HG02852 (cell line): ENCODE measurements at regions not wholly inside any gene's neighbourhood (a gene's known extent, or its start where the extent isn't known, plus 50 kb on each side); places are given as distances from the start of the nearest gene placed in this dataset.
"Not testable (repeated sequence)": the region's sequence is repeated elsewhere in the genome, so short reads cannot be mapped to it uniquely, and the experiment has no call there.

Source experiments
- ATAC-seq: cut with Tn5 transposase; IDR thresholded peaks from one replicate; pipeline ENCODE4 v1.9.1; 2021; ENCODE audit warnings: mild to moderate bottlenecking, moderate library complexity; ENCODE audit not compliant: unreplicated experiment

- no peak for ATAC-seq
Measured at GRCh38 chr2:133624551-133624950, 56.3 kb upstream of the NCKAP5 start.

DNA sequence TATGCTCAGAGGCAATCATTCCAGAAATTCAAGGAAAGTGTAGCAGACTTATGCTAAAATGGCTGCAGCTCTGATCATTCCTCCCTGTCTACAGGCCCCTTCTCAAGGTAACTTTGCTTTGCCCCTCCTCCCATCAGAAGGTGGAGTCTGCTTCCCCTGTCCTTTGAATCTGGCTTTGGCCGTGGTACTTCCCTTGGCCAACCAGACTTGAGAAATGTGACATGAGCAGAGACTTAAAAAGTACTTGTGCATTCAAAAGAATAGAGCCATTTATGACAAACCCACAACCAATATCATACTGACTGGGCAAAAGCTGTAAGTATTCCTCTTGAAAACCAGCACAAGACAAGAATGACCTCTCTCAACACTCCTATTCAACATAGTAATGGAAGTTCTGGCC is 59.5 kb upstream of the NCKAP5 start:
- no peak for ATAC-seq

- ATAC-seq = no peak
Measured at GRCh38 chr2:133633309-133633708, 65.0 kb upstream of the NCKAP5 start.

DNA sequence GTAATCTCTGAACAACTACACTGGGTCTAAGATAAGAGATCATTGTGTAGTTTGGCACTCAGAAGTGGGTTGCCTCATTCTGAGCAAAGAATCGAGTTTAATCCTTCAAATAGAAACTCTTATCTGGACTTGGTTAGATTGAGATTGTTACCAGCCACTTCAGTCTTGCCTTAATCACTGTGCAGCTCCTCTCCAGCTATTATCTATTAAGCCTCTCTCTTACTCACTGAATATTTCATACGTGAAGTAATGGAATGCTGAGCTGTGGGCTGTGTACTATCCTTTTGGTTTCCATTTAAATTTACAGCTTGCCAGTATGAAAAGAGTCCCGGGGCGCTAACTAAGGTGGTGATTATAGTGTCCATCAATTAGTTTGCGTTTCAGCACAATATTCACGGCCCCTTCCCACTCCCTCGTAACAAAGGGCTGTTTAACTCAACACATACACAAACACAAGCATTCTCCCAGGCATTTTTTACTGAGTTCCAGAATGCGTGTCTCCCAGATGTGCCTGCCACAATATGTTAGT is 65.7 kb upstream of the NCKAP5 start:
- no peak for ATAC-seq

GRCh38 chr2:133635131-133635530 is 66.9 kb upstream of the NCKAP5 start:
- ATAC-seq = no peak

DNA sequence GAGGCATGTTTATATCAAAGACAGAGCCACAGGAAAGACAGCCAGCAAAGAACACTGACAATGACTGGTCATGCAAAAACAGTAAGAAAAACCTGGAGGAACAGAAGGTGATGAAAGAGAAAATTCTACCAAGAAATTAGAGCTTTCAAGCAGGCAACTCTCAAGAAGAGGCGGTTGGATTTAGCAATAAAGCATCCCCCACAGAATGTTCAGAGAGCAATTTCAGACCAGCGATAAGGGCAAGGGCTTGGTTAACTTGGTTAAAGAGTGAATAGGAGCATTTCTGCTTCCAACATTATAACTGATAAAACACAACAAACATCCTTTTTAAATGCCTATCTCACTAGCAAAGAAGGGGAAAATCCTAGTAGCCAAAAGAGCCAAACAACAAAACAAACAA is 68.0 kb upstream of the NCKAP5 start:
- no peak for ATAC-seq

- ATAC-seq = no peak
Measured at GRCh38 chr2:133640103-133640502, 71.8 kb upstream of the NCKAP5 start.

DNA sequence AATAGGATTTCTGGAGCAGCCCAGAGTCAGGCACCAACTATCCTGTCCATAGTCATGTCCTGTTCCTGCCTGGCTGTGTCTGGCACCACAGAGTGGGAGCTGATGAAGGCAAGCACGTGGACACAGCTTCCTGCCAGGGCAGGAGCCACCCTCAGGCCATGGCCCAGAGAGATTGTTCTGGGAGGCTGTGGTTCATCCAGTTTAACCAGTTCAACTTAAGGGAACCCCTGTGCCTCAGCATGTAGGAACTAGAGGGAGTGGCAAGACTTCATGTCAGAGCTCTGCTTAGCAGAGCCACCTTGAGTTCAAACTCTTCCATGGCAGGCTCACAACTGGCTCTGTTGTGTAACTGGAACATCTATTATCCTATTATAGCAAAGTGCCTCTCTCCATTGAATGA is 73.2 kb upstream of the NCKAP5 start:
- no peak for ATAC-seq

DNA sequence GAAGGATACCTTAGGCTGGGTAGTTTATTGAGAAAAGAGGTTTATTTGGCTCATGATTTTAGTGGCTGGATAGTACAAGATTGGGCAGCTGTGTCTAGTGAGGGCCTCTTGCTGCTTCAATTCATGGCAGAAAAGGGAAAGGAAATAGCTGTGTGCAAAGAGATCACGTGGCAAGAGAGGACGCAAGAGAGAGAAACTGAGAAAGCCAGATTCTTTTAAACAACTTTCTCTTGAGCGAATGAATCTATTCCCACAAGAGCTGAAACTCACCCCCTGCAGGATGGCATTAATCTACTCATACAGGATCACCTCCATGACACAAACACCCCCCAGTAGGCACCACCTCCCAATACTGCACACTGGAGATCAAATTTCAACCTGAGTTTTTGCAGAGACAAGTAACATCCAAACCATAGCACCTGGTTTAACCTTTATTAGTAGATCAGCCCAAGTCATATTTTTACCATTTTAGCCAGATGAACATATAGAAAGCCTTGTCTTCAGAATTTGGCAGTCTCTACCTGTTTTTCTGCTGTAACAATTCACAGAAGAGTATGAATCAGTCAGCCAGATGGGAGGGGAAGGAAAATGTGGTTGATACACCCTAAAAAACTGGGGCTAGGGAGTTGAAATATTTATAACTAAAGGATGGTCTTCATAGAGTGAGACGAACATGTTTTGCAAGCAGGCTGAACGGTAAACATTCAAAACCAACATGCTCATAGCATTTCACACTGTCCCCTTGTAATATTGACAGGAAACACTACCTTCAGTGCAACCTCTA is 73.9 kb upstream of the NCKAP5 start:
- ATAC-seq = no peak

GRCh38 chr2:133642791-133643191 is 74.5 kb upstream of the NCKAP5 start:
- ATAC-seq = no peak

DNA sequence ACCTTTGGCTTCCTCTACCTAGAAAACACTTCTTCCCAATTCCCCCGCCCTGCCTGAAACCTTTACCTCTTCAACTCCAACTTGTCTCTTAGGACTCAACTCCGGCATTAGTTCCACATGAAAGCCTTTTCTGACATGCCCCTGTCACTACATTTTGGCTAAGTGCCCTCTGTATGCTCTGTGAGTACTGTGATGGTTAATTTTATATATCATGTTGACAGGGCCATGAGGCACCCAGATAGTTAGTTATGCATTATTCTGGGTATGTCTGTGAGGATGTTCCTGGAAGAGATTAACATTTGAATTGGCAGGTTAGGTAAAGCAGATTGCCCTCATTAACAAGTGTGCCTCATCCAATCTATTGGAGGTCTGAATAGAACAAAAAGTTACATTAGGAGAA is 75.6 kb upstream of the NCKAP5 start:
- no peak for ATAC-seq

DNA sequence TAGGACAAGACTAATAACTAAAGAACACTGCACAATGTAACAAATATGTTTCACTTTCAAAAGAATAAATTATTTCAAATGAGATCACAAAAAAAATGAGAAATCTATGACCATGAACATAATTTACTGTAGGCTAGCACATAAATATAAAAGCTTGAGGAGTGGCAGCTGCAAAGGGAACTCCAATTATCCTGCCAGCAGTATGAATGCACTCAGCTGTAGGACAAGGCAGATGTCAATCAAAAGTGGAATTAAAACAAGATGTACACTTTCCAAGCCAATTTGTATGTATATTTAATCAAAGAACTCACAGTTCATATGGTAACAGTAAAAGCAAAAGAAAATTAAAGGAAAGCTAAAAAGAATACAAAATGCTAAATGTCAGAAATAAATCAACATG is 76.6 kb upstream of the NCKAP5 start:
- no peak for ATAC-seq

GRCh38 chr2:133647386-133647785 is 79.1 kb upstream of the NCKAP5 start:
- ATAC-seq = not testable (repeated sequence)

GRCh38 chr2:133651861-133652260 is 83.6 kb upstream of the NCKAP5 start:
- ATAC-seq = no peak

- no peak for ATAC-seq
Measured at GRCh38 chr2:133652398-133652797, 84.1 kb upstream of the NCKAP5 start.

DNA sequence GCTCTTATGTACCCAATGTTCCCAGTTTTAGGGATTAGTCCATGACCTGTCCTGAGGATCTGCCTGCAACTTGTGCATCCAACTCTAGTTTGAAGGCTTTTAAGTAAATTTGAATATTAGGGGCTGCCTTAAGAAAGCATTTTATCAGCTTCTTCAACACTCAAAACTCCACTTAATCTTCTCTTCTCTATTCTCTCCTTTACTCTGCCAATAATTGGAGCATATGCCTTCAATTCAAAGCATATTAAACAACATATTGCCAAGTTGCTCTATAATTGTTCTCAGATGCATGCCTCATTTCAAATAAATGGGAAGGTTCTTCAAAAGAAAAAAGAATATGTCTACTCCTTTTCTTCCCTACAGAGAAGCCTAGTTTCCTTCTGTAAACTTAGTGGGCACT is 84.8 kb upstream of the NCKAP5 start:
- ATAC-seq = no peak

DNA sequence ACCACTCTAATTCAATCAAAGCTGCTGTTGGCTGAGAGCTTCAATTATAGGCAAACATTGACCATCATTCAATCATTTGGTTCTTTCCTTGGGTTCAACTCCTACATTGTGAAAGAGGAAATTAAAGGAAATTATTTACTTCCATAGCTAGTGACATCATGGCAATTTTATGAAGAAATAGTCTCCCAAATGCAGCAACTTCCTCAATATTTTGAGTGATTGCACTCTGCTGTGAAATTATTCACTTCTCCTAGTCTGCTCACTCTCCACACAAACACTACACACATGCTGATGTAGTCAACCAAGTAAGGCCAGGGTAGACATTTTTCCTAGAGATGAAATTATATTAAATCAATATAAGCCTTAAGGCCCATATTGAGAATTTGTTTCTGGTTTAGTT is 86.7 kb upstream of the NCKAP5 start:
- ATAC-seq = no peak

GRCh38 chr2:133655610-133656009 is 87.3 kb upstream of the NCKAP5 start:
- no peak for ATAC-seq

- no peak for ATAC-seq
Measured at GRCh38 chr2:133657591-133657990, 89.3 kb upstream of the NCKAP5 start.

GRCh38 chr2:133658020-133658903 is 90.0 kb upstream of the NCKAP5 start:
- no peak for ATAC-seq

DNA sequence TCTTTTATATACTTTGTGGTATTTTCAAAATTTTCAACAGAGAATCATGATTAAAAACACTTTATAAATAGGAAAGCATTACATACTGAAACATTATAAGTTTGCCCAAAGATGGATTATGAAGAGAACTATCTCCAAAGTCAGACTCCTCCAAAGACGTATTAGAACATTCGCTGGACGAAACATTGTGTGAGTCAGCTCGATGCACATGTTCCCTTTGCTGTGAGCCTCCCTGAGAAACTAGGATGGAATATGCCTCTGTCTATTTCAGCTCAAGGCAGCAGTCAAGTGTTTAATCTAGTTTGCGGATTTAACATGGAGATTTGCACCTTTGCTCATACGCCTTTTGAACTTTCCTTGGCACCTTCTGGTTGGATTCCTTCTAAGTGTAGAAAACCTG is 92.2 kb upstream of the NCKAP5 start:
- ATAC-seq = no peak

GRCh38 chr2:133661392-133661791 is 93.1 kb upstream of the NCKAP5 start:
- ATAC-seq = no peak
